Neural cell (in vitro differentiated cells): ENCODE measurements at regions not wholly inside any gene's neighbourhood (a gene's known extent, or its start where the extent isn't known, plus 50 kb on each side); places are given as distances from the start of the nearest gene placed in this dataset.
A peak's percentile ranks its signal among the peaks of the same experiment; 100 is the strongest.

ENCODE experiments used
- H2AFZ ChIP-seq: fragments of 200-600, 300-800 bp; sonication (generic), shearing (Covaris generic); 2 replicates; pipeline ENCODE4 v1.6.0; 2014; ENCODE audit warnings: low read depth, mild to moderate bottlenecking, antibody characterized with exemption, low read length, moderate library complexity
- H3F3A ChIP-seq: fragments of 200-600 bp; shearing (Covaris generic); 2 replicates; pipeline ENCODE4 v1.6.1; 2016; ENCODE audit warnings: mild to moderate bottlenecking, moderate library complexity, mixed read lengths, antibody characterized with exemption, low read length; ENCODE audit not compliant: insufficient read depth, poor library complexity, severe bottlenecking
- H3K27ac ChIP-seq: fragments of 200-600, 300-800 bp; sonication (generic), shearing (Covaris generic); 2 replicates; pipeline ENCODE4 v1.5.1; 2014; ENCODE audit warnings: mild to moderate bottlenecking, low read length, moderate library complexity
- H3K27me3 ChIP-seq: fragments of 300-800, 200-600 bp; sonication (generic), shearing (Covaris generic); 2 replicates; pipeline ENCODE4 v1.6.0; 2014; ENCODE audit warnings: mild to moderate bottlenecking, low read depth, low read length, moderate library complexity; ENCODE audit not compliant: insufficient read depth
- H3K36me3 ChIP-seq: fragments of 300-800, 200-600 bp; sonication (generic), shearing (Covaris generic); 2 replicates; pipeline ENCODE4 v1.5.1; 2014; ENCODE audit warnings: mild to moderate bottlenecking, antibody characterized with exemption, low read length, moderate library complexity; ENCODE audit not compliant: insufficient read depth
- H3K4me2 ChIP-seq: fragments of 300-800, 200-600 bp; sonication (generic), shearing (Covaris generic); 2 replicates; pipeline ENCODE4 v1.6.0; 2014; ENCODE audit warnings: mild to moderate bottlenecking, low read length
- H3K4me3 ChIP-seq: fragments of 300-800, 200-600 bp; sonication (generic), shearing (Covaris generic); 2 replicates; pipeline ENCODE4 v1.5.1; 2014; ENCODE audit warnings: mild to moderate bottlenecking, low read length, moderate library complexity
- H3K79me2 ChIP-seq: fragments of 200-600 bp; shearing (Covaris generic); replicated peaks from 2 replicates; pipeline ENCODE4 v1.6.0; 2014; ENCODE audit warnings: mild to moderate bottlenecking, low read length, moderate library complexity; ENCODE audit not compliant: insufficient read depth
- H3K9ac ChIP-seq: fragments of 300-800, 200-600 bp; sonication (generic), shearing (Covaris generic); 2 replicates; pipeline ENCODE4 v1.6.1; 2016; ENCODE audit warnings: mild to moderate bottlenecking, low read length, mixed read lengths
- H3K9me2 ChIP-seq: fragments of 200-600 bp; shearing (Covaris generic); 2 replicates; pipeline ENCODE4 v1.6.1; 2016; ENCODE audit warnings: mild to moderate bottlenecking, low read length, mixed read lengths; ENCODE audit not compliant: insufficient read depth
- H3K9me3 ChIP-seq: fragments of 200-600, 300-800 bp; sonication (generic), shearing (Covaris generic); 2 replicates; pipeline ENCODE4 v1.6.1; 2016; ENCODE audit warnings: mild to moderate bottlenecking, mixed run types, low read length, moderate library complexity, mixed read lengths
- H4K20me1 ChIP-seq: fragments of 200-600 bp; shearing (Covaris generic); 2 replicates; pipeline ENCODE4 v1.6.1; 2016; ENCODE audit warnings: mild to moderate bottlenecking, mixed run types; ENCODE audit not compliant: insufficient read depth
- CTCF ChIP-seq: fragments of 450-650 bp; IDR thresholded peaks from 2 replicates; pipeline ENCODE4 v1.5.1; 2014; ENCODE audit warnings: antibody characterized with exemption, mild to moderate bottlenecking, moderate library complexity; ENCODE audit not compliant: poor library complexity, severe bottlenecking
- EP300 ChIP-seq: fragments of 450-650 bp; conservative IDR thresholded peaks from 2 replicates; pipeline ENCODE4 v1.6.1; 2014; ENCODE audit warnings: antibody characterized with exemption, mild to moderate bottlenecking, moderate library complexity; ENCODE audit not compliant: poor library complexity, severe bottlenecking
- EZH2 ChIP-seq: fragments of 200-600, 300-800 bp; shearing (Covaris generic), sonication (generic); IDR thresholded peaks from 2 replicates; pipeline ENCODE4 v1.6.1; 2014; ENCODE audit warnings: antibody characterized with exemption, low read length, borderline replicate concordance, mild to moderate bottlenecking; ENCODE audit not compliant: insufficient read depth, poor library complexity, severe bottlenecking
- MXI1 ChIP-seq: fragments of 450-650 bp; conservative IDR thresholded peaks from 2 replicates; pipeline ENCODE4 v1.6.1; 2014; ENCODE audit warnings: antibody characterized with exemption, mild to moderate bottlenecking; ENCODE audit not compliant: poor library complexity, severe bottlenecking
- POLR2AphosphoS5 ChIP-seq: IDR thresholded peaks from 2 replicates; pipeline ENCODE4 v1.6.1; 2012
- RAD21 ChIP-seq: fragments of 450-650 bp; conservative IDR thresholded peaks from 2 replicates; pipeline ENCODE4 v1.6.1; 2014; ENCODE audit warnings: antibody characterized with exemption, mild to moderate bottlenecking, moderate library complexity
- REST ChIP-seq: IDR thresholded peaks from 2 replicates; pipeline ENCODE4 v1.6.1; 2012; ENCODE audit warnings: borderline replicate concordance
- SMC3 ChIP-seq: fragments of 450-650 bp; conservative IDR thresholded peaks from 2 replicates; pipeline ENCODE4 v1.6.1; 2014; ENCODE audit warnings: antibody characterized with exemption, mild to moderate bottlenecking, moderate library complexity; ENCODE audit not compliant: poor library complexity
- TAF1 ChIP-seq: IDR thresholded peaks from 2 replicates; pipeline ENCODE4 v1.6.1; 2012; ENCODE audit warnings: low read depth

GRCh38 chrX:45850775-45851433 lies 650.2 kb upstream of the DIPK2B start:
- H3F3A ChIP-seq, result no peaks in the 10 kb centered on the region
- peak overlapping the region; percentile 30 for H3K4me2 ChIP-seq
- no peaks in the 10 kb centered on the region for H3K9me2 ChIP-seq
- peak overlapping the region; percentile 79 for H3K4me3 ChIP-seq
- no peaks in the 10 kb centered on the region for H3K79me2 ChIP-seq
- H4K20me1 ChIP-seq, result no peaks in the 10 kb centered on the region
- no peak overlapping the region for H3K27ac ChIP-seq
- no peaks in the 10 kb centered on the region for H3K36me3 ChIP-seq
- H2AFZ ChIP-seq, result no peak overlapping the region
- no peaks in the 10 kb centered on the region for H3K27me3 ChIP-seq
- H3K9ac ChIP-seq, result peak overlapping the region; percentile 48
- no peaks in the 10 kb centered on the region for H3K9me3 ChIP-seq
- TF ChIP-seq MXI1, result peak; percentile 52
- no peak for TF ChIP-seq SMC3

- H3K4me2 ChIP-seq, result peak overlapping the region; percentile 30
- no peaks in the 10 kb centered on the region for H4K20me1 ChIP-seq
- no peaks in the 10 kb centered on the region for H3K9me2 ChIP-seq
- H3F3A ChIP-seq, result no peaks in the 10 kb centered on the region
- H3K27ac ChIP-seq, result no peak overlapping the region
- no peak overlapping the region for H2AFZ ChIP-seq
- no peaks in the 10 kb centered on the region for H3K27me3 ChIP-seq
- H3K4me3 ChIP-seq, result peak overlapping the region; percentile 79
- peak overlapping the region; percentile 48 for H3K9ac ChIP-seq
- H3K9me3 ChIP-seq, result no peaks in the 10 kb centered on the region
- H3K36me3 ChIP-seq, result no peaks in the 10 kb centered on the region
- H3K79me2 ChIP-seq, result no peaks in the 10 kb centered on the region
- TF ChIP-seq TAF1 (no peak), RAD21 (no peak), REST (no peak), POLR2AphosphoS5 (no peak), EZH2 (no peak), SMC3 (no peak), MXI1 (no peak), EP300 (no peak), CTCF (no peak)
Measured at GRCh38 chrX:45850197-45850774, 649.6 kb upstream of the DIPK2B start.
